ENCODE measurements at regions not wholly inside any gene's neighbourhood (a gene's known extent, or its start where the extent isn't known, plus 50 kb on each side); places are given as distances from the start of the nearest gene placed in this dataset.

DNA sequence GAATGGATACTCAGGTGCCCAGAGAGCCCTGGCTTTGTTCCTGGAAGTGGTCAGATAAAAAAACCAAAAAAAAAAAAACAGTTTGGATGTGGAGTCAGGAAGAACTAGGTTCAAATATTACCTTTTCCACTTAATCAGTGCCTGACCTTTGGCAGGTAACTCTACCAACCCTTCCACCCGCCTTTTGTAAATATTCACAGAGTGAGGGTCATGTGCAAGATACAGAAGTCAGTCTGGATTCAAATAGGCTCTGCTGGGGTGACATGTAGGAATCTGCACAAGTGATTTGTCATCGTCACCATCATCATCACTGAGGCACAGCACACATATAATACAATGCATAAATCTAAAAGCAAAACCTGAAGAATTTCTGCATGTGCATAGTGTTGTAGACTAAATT is 490.7 kb downstream of the MIAT start:
- no peaks in the 10 kb centered on the region for H3K4me1 ChIP-seq
- intact Hi-C loops (cut with DNase I; ENCODE audit: low total_unique reads) (no loop called here), in situ Hi-C loops (cut with MboI; ENCODE audit: low sequenced_read_pairs in 4 of 4) (no loop called here)
- H3K27ac ChIP-seq: no peak overlapping the region
- peaks cover 5 to 33% (median 29%) of the 10 kb centered on the region in 3 donors for H3K27me3 ChIP-seq
- TF ChIP-seq POLR2A (IDR thresholded peaks at IDR 0.05): no peak
- TF ChIP-seq, protein P1, sequence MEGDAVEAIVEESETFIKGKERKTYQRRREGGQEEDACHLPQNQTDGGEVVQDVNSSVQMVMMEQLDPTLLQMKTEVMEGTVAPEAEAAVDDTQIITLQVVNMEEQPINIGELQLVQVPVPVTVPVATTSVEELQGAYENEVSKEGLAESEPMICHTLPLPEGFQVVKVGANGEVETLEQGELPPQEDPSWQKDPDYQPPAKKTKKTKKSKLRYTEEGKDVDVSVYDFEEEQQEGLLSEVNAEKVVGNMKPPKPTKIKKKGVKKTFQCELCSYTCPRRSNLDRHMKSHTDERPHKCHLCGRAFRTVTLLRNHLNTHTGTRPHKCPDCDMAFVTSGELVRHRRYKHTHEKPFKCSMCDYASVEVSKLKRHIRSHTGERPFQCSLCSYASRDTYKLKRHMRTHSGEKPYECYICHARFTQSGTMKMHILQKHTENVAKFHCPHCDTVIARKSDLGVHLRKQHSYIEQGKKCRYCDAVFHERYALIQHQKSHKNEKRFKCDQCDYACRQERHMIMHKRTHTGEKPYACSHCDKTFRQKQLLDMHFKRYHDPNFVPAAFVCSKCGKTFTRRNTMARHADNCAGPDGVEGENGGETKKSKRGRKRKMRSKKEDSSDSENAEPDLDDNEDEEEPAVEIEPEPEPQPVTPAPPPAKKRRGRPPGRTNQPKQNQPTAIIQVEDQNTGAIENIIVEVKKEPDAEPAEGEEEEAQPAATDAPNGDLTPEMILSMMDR (IDR thresholded peaks at IDR 0.05 in 4 of 5, conservative IDR thresholded peaks at IDR 0.05 in 1 of 5): no peak
- no peaks in the 10 kb centered on the region for H3K9me3 ChIP-seq
- DNase-seq: no peak
- H3K4me3 ChIP-seq: no peak overlapping the region
- ATAC-seq: no peak
- H3K36me3 ChIP-seq: no peaks in the 10 kb centered on the region

DNA sequence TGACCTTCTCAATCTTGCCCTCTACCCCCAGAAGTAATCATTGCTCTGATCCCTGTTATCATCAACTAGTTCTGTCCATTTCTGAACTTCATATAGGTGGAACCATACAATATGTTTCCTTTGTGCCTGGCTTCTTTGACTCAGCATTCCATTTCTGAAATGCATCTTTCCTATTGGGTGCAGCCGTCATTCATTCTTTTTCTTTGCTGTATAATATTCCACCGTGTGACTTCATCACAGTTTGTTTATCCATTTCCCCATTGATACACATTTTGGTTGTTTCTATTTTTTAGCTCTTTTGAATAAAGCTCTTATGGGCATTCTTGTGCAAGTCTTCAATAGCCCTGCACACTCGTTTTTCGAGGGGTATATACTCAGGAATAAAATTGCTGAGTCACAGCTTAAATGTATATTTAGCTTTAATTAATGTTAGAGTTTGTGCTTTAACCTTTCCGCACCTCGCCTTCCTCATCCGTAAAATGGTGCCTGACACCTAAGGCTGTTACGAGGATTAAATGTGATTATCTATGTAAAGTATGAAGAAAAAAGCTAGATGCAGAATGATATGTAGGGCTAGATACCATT is 491.6 kb downstream of the MIAT start:
- H3K36me3 ChIP-seq: no peaks in the 10 kb centered on the region
- intact Hi-C loops (cut with DNase I; ENCODE audit: low total_unique reads) (no loop called here), in situ Hi-C loops (cut with MboI; ENCODE audit: low sequenced_read_pairs in 4 of 4) (no loop called here)
- no peaks in the 10 kb centered on the region for H3K4me1 ChIP-seq
- H3K9me3 ChIP-seq: peaks cover 0 to 6% (median 0%) of the 10 kb centered on the region in 3 donors
- peaks cover 0 to 27% (median 26%) of the 10 kb centered on the region in 3 donors for H3K27me3 ChIP-seq
- H3K4me3 ChIP-seq: no peak overlapping the region
- TF ChIP-seq, protein P1 (IDR thresholded peaks at IDR 0.05 in 4 of 5, conservative IDR thresholded peaks at IDR 0.05 in 1 of 5): no peak
- TF ChIP-seq POLR2A (IDR thresholded peaks at IDR 0.05): no peak
- DNase-seq (no peak), ATAC-seq (no peak)
- H3K27ac ChIP-seq: no peak overlapping the region

DNA sequence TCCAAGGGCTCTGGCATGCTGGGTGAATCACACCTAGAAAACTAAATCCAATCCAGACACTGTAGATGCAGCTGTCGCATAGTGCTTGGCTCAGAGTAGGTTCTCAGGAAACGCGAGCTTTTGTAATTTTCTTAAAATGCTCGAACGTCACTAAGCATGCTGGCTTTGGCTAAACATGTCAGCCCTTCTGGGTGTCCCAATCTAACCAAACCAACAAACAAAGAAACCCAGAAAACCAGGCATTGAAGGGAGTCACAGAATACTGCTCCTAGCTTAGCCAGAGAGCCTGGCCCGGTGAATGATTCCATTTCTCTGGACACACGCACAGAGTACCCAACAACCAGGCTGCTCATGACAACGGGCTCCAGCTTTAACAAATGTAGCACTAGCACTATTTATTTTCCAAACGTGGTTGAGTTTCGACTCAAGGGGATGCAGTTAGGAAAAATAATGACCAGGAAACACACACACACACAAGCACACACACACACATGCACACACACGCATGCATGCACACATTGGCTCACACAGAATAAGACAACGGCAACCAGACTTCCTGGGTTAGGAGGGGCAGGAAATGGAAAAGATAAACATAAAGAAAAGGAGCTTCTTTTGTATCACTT is 492.6 kb downstream of the MIAT start:
- no peak for ATAC-seq
- H3K27me3 ChIP-seq: peaks cover 0 to 27% (median 22%) of the 10 kb centered on the region in 3 donors

DNA sequence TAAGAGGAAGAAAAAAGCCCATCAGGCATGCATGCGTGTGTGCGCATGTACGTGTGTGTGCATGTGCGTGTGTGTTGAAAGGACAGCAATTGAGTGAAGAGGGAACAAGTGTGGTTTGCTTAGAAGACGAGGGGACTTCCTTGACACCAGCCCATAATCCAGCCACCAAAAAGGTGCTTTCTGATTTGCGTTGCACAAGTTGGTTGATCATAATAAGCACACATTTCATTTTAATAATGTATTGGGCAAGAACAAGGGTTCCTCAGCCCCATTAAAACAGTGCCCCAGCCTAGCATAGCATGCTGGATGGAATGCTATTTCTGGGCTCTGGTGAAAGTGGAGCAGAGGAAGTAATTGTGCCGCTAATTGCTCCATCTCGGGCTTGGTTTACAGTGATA is 493.2 kb downstream of the MIAT start:
- H3K4me1 ChIP-seq: no peaks in the 10 kb centered on the region
- H3K27me3 ChIP-seq: peaks cover 0 to 27% (median 22%) of the 10 kb centered on the region in 3 donors
- TF ChIP-seq, protein P1 (IDR thresholded peaks at IDR 0.05 in 4 of 5, conservative IDR thresholded peaks at IDR 0.05 in 1 of 5): no peak
- TF ChIP-seq POLR2A (IDR thresholded peaks at IDR 0.05): no peak
- no peak for ATAC-seq
- DNase-seq: no peak
- in situ Hi-C loops (cut with MboI; ENCODE audit: low sequenced_read_pairs in 4 of 4): no loop called here
- no peak overlapping the region for H3K27ac ChIP-seq
- peaks cover 0 to 6% (median 0%) of the 10 kb centered on the region in 3 donors for H3K9me3 ChIP-seq
- H3K4me3 ChIP-seq: no peak overlapping the region
- intact Hi-C loops (cut with DNase I; ENCODE audit: low total_unique reads): no loop called here
- H3K36me3 ChIP-seq: no peaks in the 10 kb centered on the region

More for the DNA sequence above, 492.6 kb downstream of the MIAT start:
- in situ Hi-C loops (cut with MboI; ENCODE audit: low sequenced_read_pairs in 4 of 4): no loop called here
- H3K4me1 ChIP-seq: no peaks in the 10 kb centered on the region
- intact Hi-C loops (cut with DNase I; ENCODE audit: low total_unique reads): no loop called here
- no peak overlapping the region for H3K27ac ChIP-seq
- H3K4me3 ChIP-seq: no peak overlapping the region
- peaks cover 0 to 6% (median 0%) of the 10 kb centered on the region in 3 donors for H3K9me3 ChIP-seq
- TF ChIP-seq POLR2A (IDR thresholded peaks at IDR 0.05): no peak
- TF ChIP-seq, protein P1 (IDR thresholded peaks at IDR 0.05 in 4 of 5, conservative IDR thresholded peaks at IDR 0.05 in 1 of 5): no peak
- DNase-seq: no peak
- H3K36me3 ChIP-seq: no peaks in the 10 kb centered on the region

Measured in gastrocnemius medialis (tissue), 4 donors.